Endothelial cell of umbilical vein (primary cell): ENCODE measurements at regions not wholly inside any gene's neighbourhood (a gene's known extent, or its start where the extent isn't known, plus 50 kb on each side); places are given as distances from the start of the nearest gene placed in this dataset.

Experiments
- BruUV-seq: library from RNA; stranded (reverse); fragments of 400-500 nt; replicated peaks from 2 replicates; lab custom pipeline; 2021; lab: Mats Ljungman, UMichigan
- CTCF ChIA-PET: fragments of 300-600, 350-600 bp; sonication (Branson Sonifier 250); formaldehyde crosslinking; loops from one replicate; lab custom pipeline; 2021; ENCODE audit warnings: antibody characterized with exemption, inconsistent platforms; lab: Charles Lee
- POLR2A ChIA-PET: fragments of 300-600, 350-600 bp; sonication (Branson Sonifier 250); formaldehyde crosslinking; loops from one replicate; lab custom pipeline; 2021; ENCODE audit warnings: antibody characterized with exemption, inconsistent platforms; lab: Charles Lee
- DNase-seq: peaks from one replicate; pipeline ENCODE4 v3.0.0-alpha.2; 2011; ENCODE audit warnings: low read depth, low spot score
- FAIRE-seq: peaks from 2 replicates; lab custom pipeline; 2011; peaks lifted over from hg19 to GRCh38; lab: Jason Lieb, UNC
- H2AFZ ChIP-seq: 2 replicates; pipeline ENCODE4 v1.6.0; 2012; ENCODE audit warnings: low read depth, low read length, control low read depth, inconsistent platforms
- H3K27ac ChIP-seq: 2 replicates; pipeline ENCODE4 v1.5.1; 2011; ENCODE audit warnings: low read depth, mild to moderate bottlenecking, control low read depth, low read length, moderate library complexity; ENCODE audit not compliant: insufficient read depth
- H3K27me3 ChIP-seq, 2 experiments: 2 replicates each; pipeline versions ENCODE4 v1.6.0 to v1.6.1; 2011; ENCODE audit warnings: low read length in 2 of 2, mixed read lengths in 1 of 2; ENCODE audit not compliant: control insufficient read depth in 2 of 2, insufficient read depth in 2 of 2
- H3K36me3 ChIP-seq, 2 experiments: 2 replicates in 1 of 2; 3 replicates in 1 of 2; pipeline ENCODE4 v1.5.1; 2011; ENCODE audit warnings: low read length in 2 of 2, mild to moderate bottlenecking in 1 of 2, moderate library complexity in 1 of 2; ENCODE audit not compliant: control insufficient read depth in 2 of 2, insufficient read depth in 2 of 2; ENCODE audit errors: extremely low read depth in 1 of 2
- H3K4me1 ChIP-seq: 3 replicates; pipeline ENCODE4 v1.5.1; 2011; ENCODE audit warnings: mild to moderate bottlenecking, low read length; ENCODE audit not compliant: control insufficient read depth, insufficient read depth; ENCODE audit errors: extremely low read depth
- H3K4me2 ChIP-seq: 2 replicates; pipeline ENCODE4 v1.6.1; 2011; ENCODE audit warnings: low read length, control low read depth, mixed read lengths; ENCODE audit not compliant: insufficient read depth
- H3K4me3 ChIP-seq, 3 experiments: fragments of 200-600 bp in 1 of 3; sonication (generic), shearing (Covaris generic) in 1 of 3; replicated peaks in 1 of 3; 2 replicates each; pipeline ENCODE4 v1.5.1; 2011 to 2016; ENCODE audit warnings: control low read depth in 3 of 3, low read length in 3 of 3, mild to moderate bottlenecking in 2 of 3, inconsistent platforms in 1 of 3, low read depth in 1 of 3, moderate library complexity in 1 of 3; ENCODE audit not compliant: insufficient read depth in 1 of 3
- H3K79me2 ChIP-seq: 2 replicates; pipeline ENCODE4 v1.6.0; 2012; ENCODE audit warnings: low read length, inconsistent platforms; ENCODE audit not compliant: control insufficient read depth, insufficient read depth
- H3K9ac ChIP-seq: replicated peaks from 2 replicates; pipeline ENCODE3; 2011; ENCODE audit warnings: low read length, control low read depth; ENCODE audit not compliant: insufficient read depth; ENCODE audit errors: extremely low read depth
- H3K9me1 ChIP-seq: replicated peaks from 3 replicates; pipeline ENCODE4 v1.6.0; 2011; ENCODE audit warnings: mild to moderate bottlenecking, low read length; ENCODE audit not compliant: control insufficient read depth, insufficient read depth; ENCODE audit errors: extremely low read depth
- H3K9me3 ChIP-seq: replicated peaks from 2 replicates; pipeline ENCODE4 v1.5.1; 2012; ENCODE audit warnings: low read length, inconsistent platforms; ENCODE audit not compliant: control insufficient read depth, insufficient read depth
- H4K20me1 ChIP-seq: replicated peaks from 2 replicates; pipeline ENCODE3; 2011; ENCODE audit warnings: mild to moderate bottlenecking, low read length; ENCODE audit not compliant: control insufficient read depth, insufficient read depth; ENCODE audit errors: extremely low read depth
- CTCF ChIP-seq, 2 donors: IDR thresholded peaks; 1 replicate in 1 of 2; 2 replicates in 1 of 2; pipeline ENCODE4 v1.5.1; 2011; ENCODE audit warnings: low read length in 2 of 2, mild to moderate bottlenecking in 2 of 2, moderate library complexity in 2 of 2, control low read depth in 1 of 2, inconsistent platforms in 1 of 2, low read depth in 1 of 2; ENCODE audit not compliant: insufficient read depth in 1 of 2; ENCODE audit errors: extremely low read depth in 1 of 2
- EZH2 ChIP-seq: IDR thresholded peaks from 2 replicates; pipeline ENCODE4 v1.6.1; 2012; ENCODE audit warnings: borderline replicate concordance, low read depth, mild to moderate bottlenecking, moderate library complexity, low read length, inconsistent platforms; ENCODE audit not compliant: severe bottlenecking
- FOS ChIP-seq: IDR thresholded peaks from 2 replicates; pipeline ENCODE4 v1.6.1; 2011; ENCODE audit warnings: mild to moderate bottlenecking, low read length, moderate library complexity, borderline replicate concordance; ENCODE audit not compliant: insufficient read depth
- GATA2 ChIP-seq: IDR thresholded peaks from 2 replicates; pipeline ENCODE4 v1.7.0; 2011; ENCODE audit warnings: low read depth, mild to moderate bottlenecking, moderate library complexity, mixed read lengths, low read length; ENCODE audit not compliant: insufficient read length, insufficient read depth
- JUN ChIP-seq: IDR thresholded peaks from 2 replicates; pipeline ENCODE4 v1.6.1; 2011; ENCODE audit warnings: borderline replicate concordance, low read depth; ENCODE audit not compliant: insufficient read length, insufficient read depth
- MYC ChIP-seq: IDR thresholded peaks from one replicate; pipeline ENCODE4 v1.6.1; 2011; ENCODE audit warnings: mild to moderate bottlenecking, low read depth, low read length
- POLR2A ChIP-seq: IDR thresholded peaks from 2 replicates; pipeline ENCODE4 v1.6.1; 2012; ENCODE audit warnings: low read depth, mild to moderate bottlenecking, control low read depth, low read length
- POLR2AphosphoS5 ChIP-seq: IDR thresholded peaks from 2 replicates; pipeline ENCODE4 v1.6.1; 2012; ENCODE audit warnings: low read depth, mild to moderate bottlenecking, control low read depth, low read length, moderate library complexity; ENCODE audit not compliant: insufficient read depth
- dilution Hi-C: fragments of 300-500 bp; cut with MboI; formaldehyde crosslinking; loops from one replicate; pipeline ENCODE4 v1.15.0; 2019; ENCODE audit warnings: low sequenced_read_pairs; ENCODE audit not compliant: extremely low pct_ligation_motif_present
- intact Hi-C: fragments of 100-400 bp; cut with micrococcal nuclease; formaldehyde crosslinking; loops from one replicate; pipeline ENCODE4 v1.10.0; 2022
- TF ChIP-seq, protein P1 (sequence below): IDR thresholded peaks from 2 replicates; pipeline ENCODE4 v1.6.1; 2011; ENCODE audit not compliant: insufficient read depth, insufficient read length

DNA sequence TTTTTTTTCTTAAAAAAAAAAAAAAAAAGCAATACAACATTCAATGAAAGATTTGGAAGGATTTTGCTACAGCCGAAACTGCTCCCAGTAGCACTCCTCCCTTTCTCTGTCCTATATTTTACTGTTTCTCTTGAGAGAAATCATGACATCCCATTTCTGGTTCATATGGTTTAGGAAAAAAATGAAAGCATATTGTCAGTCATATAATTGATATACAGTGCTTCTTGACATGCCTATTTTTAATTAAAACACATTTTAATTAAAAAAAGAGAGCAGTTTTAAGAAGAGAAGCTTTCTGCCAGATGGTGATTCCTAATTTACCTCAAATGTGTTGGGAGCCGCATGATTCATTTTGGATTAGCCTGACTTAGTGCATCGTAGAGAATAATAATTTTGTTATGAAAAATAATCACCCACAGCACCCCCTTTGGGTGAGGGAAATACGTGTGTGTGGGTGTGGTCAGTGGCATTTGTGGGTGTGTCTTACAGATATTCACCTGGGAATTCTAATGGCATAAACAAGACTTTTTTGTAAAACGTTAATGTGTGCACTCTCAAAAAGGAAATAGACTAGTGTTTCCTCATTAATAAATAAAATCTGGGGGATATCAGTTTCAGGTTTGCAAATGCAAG is 544.5 kb downstream of the MFSD1 start:
- ChIA-PET POLR2A (no interaction called here), CTCF (interaction anchor here (0.6 kb wide), 1 partner anchor 13 kb away, joined by 3 read pairs; no protein-coding TSS in a partner anchor)
- no peak overlapping the region for H2AFZ ChIP-seq
- H3K27me3 ChIP-seq = no peaks in the 10 kb centered on the region
- H3K4me1 ChIP-seq = no peaks in the 10 kb centered on the region
- TF ChIP-seq GATA2 (no peak), MYC (no peak), FOS (no peak), EZH2 (no peak), JUN (no peak), POLR2AphosphoS5 (no peak), CTCF (IDR thresholded peaks at IDR 0.05; ENCODE audit: extremely low read depth in 1 of 2, insufficient read depth in 1 of 2, low read depth in 1 of 2, low read length in 2 of 2) (no peak), POLR2A (no peak)
- TF ChIP-seq, protein P1, sequence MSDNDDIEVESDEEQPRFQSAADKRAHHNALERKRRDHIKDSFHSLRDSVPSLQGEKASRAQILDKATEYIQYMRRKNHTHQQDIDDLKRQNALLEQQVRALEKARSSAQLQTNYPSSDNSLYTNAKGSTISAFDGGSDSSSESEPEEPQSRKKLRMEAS = no peak
- no TSS peak for BruUV-seq
- no peak for FAIRE-seq
- H4K20me1 ChIP-seq = no peaks in the 10 kb centered on the region
- H3K79me2 ChIP-seq = no peaks in the 10 kb centered on the region
- no peaks in the 10 kb centered on the region for H3K9me1 ChIP-seq
- no peak overlapping the region for H3K4me2 ChIP-seq
- DNase-seq = no peak
- no peak overlapping the region for H3K9ac ChIP-seq
- no peaks in the 10 kb centered on the region for H3K9me3 ChIP-seq
- intact Hi-C loops (no loop called here), dilution Hi-C loops (no loop called here)
- H3K27ac ChIP-seq = no peak overlapping the region
- no peak overlapping the region for H3K4me3 ChIP-seq
- no peaks in the 10 kb centered on the region for H3K36me3 ChIP-seq
